Erythroblast (primary cell): ENCODE measurements at regions not wholly inside any gene's neighbourhood (a gene's known extent, or its start where the extent isn't known, plus 50 kb on each side); places are given as distances from the start of the nearest gene placed in this dataset.

Source experiments
- GATA1 ChIP-seq: IDR thresholded peaks from 2 replicates; pipeline ENCODE4 v1.6.1; 2011; ENCODE audit warnings: low read depth, mild to moderate bottlenecking, control low read depth, low read length, moderate library complexity
- POLR2A ChIP-seq: IDR thresholded peaks from 2 replicates; pipeline ENCODE4 v1.6.1; 2011; ENCODE audit warnings: mild to moderate bottlenecking, low read length

DNA sequence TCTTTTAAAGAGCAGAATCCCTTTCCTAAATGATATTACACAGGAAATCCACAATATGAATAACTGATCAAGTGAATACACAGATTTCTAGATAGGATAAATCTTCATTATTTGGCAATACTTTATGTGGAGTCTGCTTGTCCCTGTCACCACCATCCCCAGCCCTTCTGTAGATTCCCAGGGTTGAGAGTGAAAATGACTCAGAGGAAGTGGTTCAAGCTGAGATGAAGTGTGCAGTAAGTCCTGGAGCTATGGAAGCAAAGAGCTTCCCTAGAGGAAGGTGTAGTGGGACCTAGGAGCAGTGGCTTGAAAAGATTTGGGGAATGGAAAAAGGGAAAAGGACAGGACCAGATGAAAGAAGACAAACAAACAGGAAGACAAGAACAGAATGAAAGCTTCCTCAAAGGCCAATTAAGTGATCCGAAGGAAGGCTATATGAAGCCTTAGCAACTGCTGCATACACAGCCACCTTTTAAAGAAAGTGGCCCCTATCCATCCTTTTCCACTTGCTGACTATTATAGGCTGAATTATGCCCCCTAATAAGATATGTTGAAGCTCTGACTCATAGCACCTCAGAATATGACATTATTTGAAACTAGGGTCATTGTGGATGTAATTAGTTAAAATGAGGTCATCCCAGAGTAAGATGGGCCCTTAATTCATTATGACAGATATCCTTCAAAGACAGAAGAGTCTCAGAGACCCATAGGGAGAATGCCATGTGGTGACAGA, 96.5 kb upstream of the CAMK1G start:
- TF ChIP-seq POLR2A (no peak), GATA1 (no peak)
